Ovary (tissue), 3 donors: ENCODE measurements at regions not wholly inside any gene's neighbourhood (a gene's known extent, or its start where the extent isn't known, plus 50 kb on each side); places are given as distances from the start of the nearest gene placed in this dataset.

Experiments
- EP300 ChIP-seq: sonication (generic); formaldehyde crosslinking; IDR thresholded peaks from one replicate; pipeline ENCODE4 v1.6.1; 2017; ENCODE audit warnings: antibody characterized with exemption
- POLR2A ChIP-seq: fragments of 450-650 bp; IDR thresholded peaks from one replicate; pipeline ENCODE4 v1.6.1; 2017; ENCODE audit warnings: antibody characterized with exemption, mild to moderate bottlenecking, moderate library complexity
- TF ChIP-seq, protein P1 (sequence below), 3 donors: fragments of 450-650 bp in 2 of 3; fragments of 200-600 bp in 1 of 3; IDR thresholded peaks; one replicate each; pipeline versions ENCODE4 v1.5.1 to v1.8.0; 2016 to 2022; ENCODE audit warnings: antibody characterized with exemption in 3 of 3, mild to moderate bottlenecking in 1 of 3
- donor health status: DM: no; HTN: no; CAD: no.

DNA sequence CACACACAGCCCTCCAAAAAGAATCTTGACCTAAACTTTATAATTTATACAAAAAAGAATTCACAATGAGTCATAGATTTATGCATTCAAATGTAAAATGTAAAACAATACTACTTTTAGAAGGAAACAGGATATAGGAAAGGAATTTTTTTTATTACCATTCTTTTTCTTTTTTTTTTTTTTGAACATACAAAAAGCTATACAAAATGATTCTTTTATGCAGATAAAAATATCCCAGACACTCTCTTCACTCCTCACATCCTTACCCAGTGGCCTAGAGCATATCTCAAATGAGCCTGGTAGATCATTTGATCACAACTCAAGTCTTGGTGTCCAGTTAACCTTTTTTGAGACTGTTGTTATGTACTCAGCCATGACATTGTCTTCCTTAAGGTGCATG is 307.3 kb upstream of the KLF3 start:
- TF ChIP-seq, protein P1, sequence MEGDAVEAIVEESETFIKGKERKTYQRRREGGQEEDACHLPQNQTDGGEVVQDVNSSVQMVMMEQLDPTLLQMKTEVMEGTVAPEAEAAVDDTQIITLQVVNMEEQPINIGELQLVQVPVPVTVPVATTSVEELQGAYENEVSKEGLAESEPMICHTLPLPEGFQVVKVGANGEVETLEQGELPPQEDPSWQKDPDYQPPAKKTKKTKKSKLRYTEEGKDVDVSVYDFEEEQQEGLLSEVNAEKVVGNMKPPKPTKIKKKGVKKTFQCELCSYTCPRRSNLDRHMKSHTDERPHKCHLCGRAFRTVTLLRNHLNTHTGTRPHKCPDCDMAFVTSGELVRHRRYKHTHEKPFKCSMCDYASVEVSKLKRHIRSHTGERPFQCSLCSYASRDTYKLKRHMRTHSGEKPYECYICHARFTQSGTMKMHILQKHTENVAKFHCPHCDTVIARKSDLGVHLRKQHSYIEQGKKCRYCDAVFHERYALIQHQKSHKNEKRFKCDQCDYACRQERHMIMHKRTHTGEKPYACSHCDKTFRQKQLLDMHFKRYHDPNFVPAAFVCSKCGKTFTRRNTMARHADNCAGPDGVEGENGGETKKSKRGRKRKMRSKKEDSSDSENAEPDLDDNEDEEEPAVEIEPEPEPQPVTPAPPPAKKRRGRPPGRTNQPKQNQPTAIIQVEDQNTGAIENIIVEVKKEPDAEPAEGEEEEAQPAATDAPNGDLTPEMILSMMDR (IDR thresholded peaks at IDR 0.05), result no peak
- TF ChIP-seq EP300, result no peak
- no peak for TF ChIP-seq POLR2A
